HEK293 (cell line): ENCODE measurements at regions not wholly inside any gene's neighbourhood (a gene's known extent, or its start where the extent isn't known, plus 50 kb on each side); places are given as distances from the start of the nearest gene placed in this dataset.

Experiments
- ATF2 ChIP-seq: fragments of 450-650 bp; formaldehyde crosslinking; IDR thresholded peaks from 2 replicates; pipeline ENCODE4 v1.5.1; 2016; ENCODE audit warnings: missing biosample characterization, missing genetic modification characterization, low read depth
- MYNN ChIP-seq: fragments of 450-650 bp; formaldehyde crosslinking; IDR thresholded peaks from 2 replicates; pipeline ENCODE4 v1.5.1; 2016; ENCODE audit warnings: missing biosample characterization, missing genetic modification characterization, borderline replicate concordance
- PBX3 ChIP-seq: sonication (generic); formaldehyde crosslinking; IDR thresholded peaks from 2 replicates; pipeline ENCODE4 v1.8.1; 2022; ENCODE audit warnings: mild to moderate bottlenecking, moderate library complexity, missing genetic modification reagents
- REST ChIP-seq: fragments of 450-650 bp; formaldehyde crosslinking; IDR thresholded peaks from 2 replicates; pipeline ENCODE4 v1.5.1; 2016; ENCODE audit warnings: missing biosample characterization, missing genetic modification characterization
- ZNF404 ChIP-seq: fragments of 450-650 bp; formaldehyde crosslinking; IDR thresholded peaks from 2 replicates; pipeline ENCODE4 v1.5.1; 2017; ENCODE audit warnings: missing biosample characterization, missing genetic modification characterization
- ZNF518A ChIP-seq: fragments of 450-650 bp; formaldehyde crosslinking; conservative IDR thresholded peaks from 2 replicates; pipeline ENCODE4 v1.5.1; 2016; ENCODE audit warnings: low read depth, missing biosample characterization, missing genetic modification characterization
- ZNF561 ChIP-seq: fragments of 450-650 bp; IDR thresholded peaks from 2 replicates; pipeline ENCODE4 v1.5.1; 2018; ENCODE audit warnings: missing biosample characterization, missing genetic modification characterization, borderline replicate concordance
- ZNF571 ChIP-seq: fragments of 450-650 bp; formaldehyde crosslinking; IDR thresholded peaks from 2 replicates; pipeline ENCODE4 v1.5.0; 2017; ENCODE audit warnings: missing biosample characterization, missing genetic modification characterization
- ZXDB ChIP-seq: fragments of 450-650 bp; formaldehyde crosslinking; IDR thresholded peaks from 2 replicates; pipeline ENCODE4 v1.5.1; 2016; ENCODE audit warnings: missing biosample characterization, missing genetic modification characterization
- TF ChIP-seq, protein P1 (sequence below): fragments of 450-650 bp; formaldehyde crosslinking; IDR thresholded peaks from 2 replicates; pipeline ENCODE4 v1.5.1; 2016; ENCODE audit warnings: missing biosample characterization, missing genetic modification characterization
- TF ChIP-seq, protein P2 (sequence below): fragments of 450-650 bp; formaldehyde crosslinking; IDR thresholded peaks from 2 replicates; pipeline ENCODE4 v1.5.1; 2016; ENCODE audit warnings: missing biosample characterization, missing genetic modification characterization

DNA sequence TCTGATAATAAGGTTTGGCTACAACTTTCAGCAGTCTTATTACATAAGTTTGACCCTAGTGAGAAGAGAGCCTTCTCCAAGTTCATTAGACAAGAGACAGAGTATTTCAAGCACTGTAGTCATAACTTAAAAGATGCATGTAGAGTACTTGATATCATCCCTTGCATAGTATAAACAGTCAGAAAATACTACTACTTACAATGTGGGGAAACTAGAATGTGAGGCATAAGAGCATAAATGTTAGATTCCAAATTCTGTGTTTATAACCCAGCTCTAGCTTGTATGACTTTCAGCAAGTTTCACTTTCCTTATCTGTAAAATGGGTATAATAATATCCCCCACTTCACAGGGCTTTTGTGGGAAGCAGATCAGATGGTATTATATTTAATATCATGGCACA, 56.8 kb upstream of the TMEM200A start:
- TF ChIP-seq, protein P1, sequence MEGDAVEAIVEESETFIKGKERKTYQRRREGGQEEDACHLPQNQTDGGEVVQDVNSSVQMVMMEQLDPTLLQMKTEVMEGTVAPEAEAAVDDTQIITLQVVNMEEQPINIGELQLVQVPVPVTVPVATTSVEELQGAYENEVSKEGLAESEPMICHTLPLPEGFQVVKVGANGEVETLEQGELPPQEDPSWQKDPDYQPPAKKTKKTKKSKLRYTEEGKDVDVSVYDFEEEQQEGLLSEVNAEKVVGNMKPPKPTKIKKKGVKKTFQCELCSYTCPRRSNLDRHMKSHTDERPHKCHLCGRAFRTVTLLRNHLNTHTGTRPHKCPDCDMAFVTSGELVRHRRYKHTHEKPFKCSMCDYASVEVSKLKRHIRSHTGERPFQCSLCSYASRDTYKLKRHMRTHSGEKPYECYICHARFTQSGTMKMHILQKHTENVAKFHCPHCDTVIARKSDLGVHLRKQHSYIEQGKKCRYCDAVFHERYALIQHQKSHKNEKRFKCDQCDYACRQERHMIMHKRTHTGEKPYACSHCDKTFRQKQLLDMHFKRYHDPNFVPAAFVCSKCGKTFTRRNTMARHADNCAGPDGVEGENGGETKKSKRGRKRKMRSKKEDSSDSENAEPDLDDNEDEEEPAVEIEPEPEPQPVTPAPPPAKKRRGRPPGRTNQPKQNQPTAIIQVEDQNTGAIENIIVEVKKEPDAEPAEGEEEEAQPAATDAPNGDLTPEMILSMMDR (tag by site-specific recombination) = no peak
- TF ChIP-seq ATF2 (tag by site-specific recombination) (no peak), REST (tag by site-specific recombination) (no peak), ZXDB (no peak), ZNF404 (tag by site-specific recombination) (no peak), ZNF518A (tag by site-specific recombination) (no peak), PBX3 (CRISPR knock-in tag) (no peak), ZNF561 (tag by site-specific recombination) (no peak), ZNF571 (tag by site-specific recombination) (no peak), MYNN (tag by site-specific recombination) (no peak)
- TF ChIP-seq, protein P2, sequence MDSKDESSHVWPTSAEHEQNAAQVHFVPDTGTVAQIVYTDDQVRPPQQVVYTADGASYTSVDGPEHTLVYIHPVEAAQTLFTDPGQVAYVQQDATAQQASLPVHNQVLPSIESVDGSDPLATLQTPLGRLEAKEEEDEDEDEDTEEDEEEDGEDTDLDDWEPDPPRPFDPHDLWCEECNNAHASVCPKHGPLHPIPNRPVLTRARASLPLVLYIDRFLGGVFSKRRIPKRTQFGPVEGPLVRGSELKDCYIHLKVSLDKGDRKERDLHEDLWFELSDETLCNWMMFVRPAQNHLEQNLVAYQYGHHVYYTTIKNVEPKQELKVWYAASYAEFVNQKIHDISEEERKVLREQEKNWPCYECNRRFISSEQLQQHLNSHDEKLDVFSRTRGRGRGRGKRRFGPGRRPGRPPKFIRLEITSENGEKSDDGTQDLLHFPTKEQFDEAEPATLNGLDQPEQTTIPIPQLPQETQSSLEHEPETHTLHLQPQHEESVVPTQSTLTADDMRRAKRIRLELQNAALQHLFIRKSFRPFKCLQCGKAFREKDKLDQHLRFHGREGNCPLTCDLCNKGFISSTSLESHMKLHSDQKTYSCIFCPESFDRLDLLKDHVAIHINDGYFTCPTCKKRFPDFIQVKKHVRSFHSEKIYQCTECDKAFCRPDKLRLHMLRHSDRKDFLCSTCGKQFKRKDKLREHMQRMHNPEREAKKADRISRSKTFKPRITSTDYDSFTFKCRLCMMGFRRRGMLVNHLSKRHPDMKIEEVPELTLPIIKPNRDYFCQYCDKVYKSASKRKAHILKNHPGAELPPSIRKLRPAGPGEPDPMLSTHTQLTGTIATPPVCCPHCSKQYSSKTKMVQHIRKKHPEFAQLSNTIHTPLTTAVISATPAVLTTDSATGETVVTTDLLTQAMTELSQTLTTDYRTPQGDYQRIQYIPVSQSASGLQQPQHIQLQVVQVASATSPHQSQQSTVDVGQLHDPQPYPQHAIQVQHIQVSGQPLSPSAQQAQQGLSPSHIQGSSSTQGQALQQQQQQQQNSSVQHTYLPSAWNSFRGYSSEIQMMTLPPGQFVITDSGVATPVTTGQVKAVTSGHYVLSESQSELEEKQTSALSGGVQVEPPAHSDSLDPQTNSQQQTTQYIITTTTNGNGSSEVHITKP (tag by site-specific recombination) = no peak
